T-helper 2 cell treated with Interferon-gamma antibody and Interleukin-4, amounts not matched to agents 5 μg/mL and 100 μg/mL, for 36 hours (primary cell): ENCODE measurements at regions not wholly inside any gene's neighbourhood (a gene's known extent, or its start where the extent isn't known, plus 50 kb on each side); places are given as distances from the start of the nearest gene placed in this dataset.

Experiments used
- DNase-seq: peaks from one replicate; pipeline ENCODE4 v3.0.0; 2021; ENCODE audit warnings: low spot score
- H3K27ac Mint-ChIP-seq: one replicate; pipeline ENCODE4 v1.8.0; 2021; ENCODE audit warnings: mild to moderate bottlenecking, mixed read lengths
- H3K27me3 Mint-ChIP-seq: one replicate; pipeline ENCODE4 v1.8.0; 2021; ENCODE audit warnings: low read depth, mixed read lengths
- H3K36me3 Mint-ChIP-seq: one replicate; pipeline ENCODE4 v1.8.0; 2021; ENCODE audit warnings: low read depth, mixed read lengths
- H3K4me1 Mint-ChIP-seq: one replicate; pipeline ENCODE4 v1.8.0; 2021; ENCODE audit warnings: low read depth, mixed read lengths
- H3K4me3 Mint-ChIP-seq: one replicate; pipeline ENCODE4 v1.8.0; 2022; ENCODE audit warnings: mild to moderate bottlenecking, moderate library complexity, mixed read lengths
- H3K9me3 Mint-ChIP-seq: one replicate; pipeline ENCODE4 v1.8.0; 2021; ENCODE audit warnings: mixed read lengths

DNA sequence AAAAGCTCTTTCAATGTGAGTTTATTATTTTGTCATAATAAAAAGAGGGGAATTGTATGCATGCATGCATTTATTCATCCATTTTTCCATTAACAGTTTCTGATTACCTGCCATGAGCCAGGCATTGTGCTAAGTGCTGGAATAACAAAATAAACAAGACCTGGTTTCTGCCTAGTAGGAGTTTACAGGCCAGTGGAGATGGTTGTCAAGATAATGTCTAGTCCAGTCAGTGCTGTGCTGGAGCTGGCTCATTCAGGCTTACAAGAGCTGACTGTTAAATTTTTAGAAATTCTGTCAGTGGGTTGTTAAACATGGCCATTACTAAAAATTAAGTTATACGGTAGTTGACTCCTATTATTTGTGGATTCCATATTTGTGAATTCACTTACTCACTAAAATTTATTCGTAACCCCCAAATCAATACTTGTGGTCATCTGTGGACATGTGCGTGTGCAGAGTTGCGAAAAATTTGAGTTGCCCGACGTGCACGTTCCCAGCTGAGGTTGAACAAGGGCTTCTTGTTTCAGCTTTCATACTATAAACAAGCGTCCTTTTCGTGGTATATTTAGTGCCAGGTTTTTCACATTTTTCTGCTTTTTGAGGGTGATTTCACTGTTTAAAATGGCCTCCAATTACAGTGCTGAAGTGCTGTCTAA is 172.3 kb upstream of the RPS6KA3 start:
- Mint-ChIP-seq H3K4me1 (peaks cover 48% of the 10 kb centered on the region), H3K9me3 (peaks cover 3% of the 10 kb centered on the region), H3K36me3 (peaks cover 6% of the 10 kb centered on the region), H3K4me3 (no peak overlapping the region), H3K27ac (no peak overlapping the region), H3K27me3 (peaks cover 9% of the 10 kb centered on the region)
- no peak for DNase-seq

GRCh38 chrX:20437683-20438082 is 171.0 kb upstream of the RPS6KA3 start:
- peak overlapping the region; percentile 98 for H3K27ac Mint-ChIP-seq

GRCh38 chrX:20435913-20436312 is 169.2 kb upstream of the RPS6KA3 start:
- Mint-ChIP-seq H3K27me3 (no peaks in the 10 kb centered on the region), H3K36me3 (peaks cover 6% of the 10 kb centered on the region), H3K4me3 (no peak overlapping the region), H3K9me3 (peaks cover 3% of the 10 kb centered on the region), H3K4me1 (peaks cover 39% of the 10 kb centered on the region), H3K27ac (no peak overlapping the region)
- no peak for DNase-seq

More at GRCh38 chrX:20437683-20438082, 171.0 kb upstream of the RPS6KA3 start:
- H3K36me3 Mint-ChIP-seq: peaks cover 6% of the 10 kb centered on the region
- peaks cover 3% of the 10 kb centered on the region for H3K9me3 Mint-ChIP-seq
- DNase-seq: no peak
- H3K27me3 Mint-ChIP-seq: peaks cover under 1% of the 10 kb centered on the region
- peaks cover 53% of the 10 kb centered on the region for H3K4me1 Mint-ChIP-seq
- H3K4me3 Mint-ChIP-seq: peak overlapping the region; percentile 74

GRCh38 chrX:20434986-20435385 is 168.3 kb upstream of the RPS6KA3 start:
- Mint-ChIP-seq H3K36me3 (peaks cover 3% of the 10 kb centered on the region), H3K27ac (no peak overlapping the region), H3K4me1 (peaks cover 33% of the 10 kb centered on the region), H3K9me3 (no peaks in the 10 kb centered on the region), H3K4me3 (no peak overlapping the region), H3K27me3 (no peaks in the 10 kb centered on the region)
- DNase-seq: no peak

- no peak for DNase-seq
- H3K4me3 Mint-ChIP-seq: peak overlapping the region; percentile 64
- peaks cover 3% of the 10 kb centered on the region for H3K36me3 Mint-ChIP-seq
- peaks cover 31% of the 10 kb centered on the region for H3K4me1 Mint-ChIP-seq
- H3K9me3 Mint-ChIP-seq: no peaks in the 10 kb centered on the region
- no peaks in the 10 kb centered on the region for H3K27me3 Mint-ChIP-seq
- H3K27ac Mint-ChIP-seq: no peak overlapping the region
Measured at GRCh38 chrX:20433388-20433775, 166.7 kb upstream of the RPS6KA3 start.

GRCh38 chrX:20432746-20433387 is 166.2 kb upstream of the RPS6KA3 start:
- no peaks in the 10 kb centered on the region for H3K9me3 Mint-ChIP-seq
- no peak for DNase-seq
- no peaks in the 10 kb centered on the region for H3K27me3 Mint-ChIP-seq
- H3K27ac Mint-ChIP-seq: peak overlapping the region; percentile 80
- H3K4me1 Mint-ChIP-seq: peaks cover 28% of the 10 kb centered on the region
- peak overlapping the region; percentile 64 for H3K4me3 Mint-ChIP-seq
- H3K36me3 Mint-ChIP-seq: peaks cover 3% of the 10 kb centered on the region

DNA sequence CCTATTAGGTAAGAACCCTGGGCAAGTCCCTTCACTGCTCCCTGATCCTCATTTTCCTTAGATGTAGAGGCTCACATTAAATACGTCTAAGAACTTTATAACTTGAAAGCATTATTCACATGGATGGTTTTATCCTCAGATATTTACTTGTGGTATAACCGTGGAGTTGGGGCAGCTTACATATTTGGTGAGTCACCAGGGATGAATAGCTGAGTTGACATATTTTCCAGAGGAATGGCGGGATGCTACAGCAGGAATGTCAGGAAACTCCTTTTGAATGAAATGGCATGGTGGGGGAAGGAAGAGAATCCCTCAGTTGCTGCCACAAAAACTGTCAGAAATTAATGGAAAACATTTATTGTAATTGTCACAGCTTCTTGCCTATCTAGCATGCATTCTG is 165.3 kb upstream of the RPS6KA3 start:
- no peak for DNase-seq
- Mint-ChIP-seq H3K4me3 (no peak overlapping the region), H3K9me3 (no peaks in the 10 kb centered on the region), H3K4me1 (peaks cover 23% of the 10 kb centered on the region), H3K36me3 (peaks cover 2% of the 10 kb centered on the region), H3K27me3 (no peaks in the 10 kb centered on the region), H3K27ac (no peak overlapping the region)

DNA sequence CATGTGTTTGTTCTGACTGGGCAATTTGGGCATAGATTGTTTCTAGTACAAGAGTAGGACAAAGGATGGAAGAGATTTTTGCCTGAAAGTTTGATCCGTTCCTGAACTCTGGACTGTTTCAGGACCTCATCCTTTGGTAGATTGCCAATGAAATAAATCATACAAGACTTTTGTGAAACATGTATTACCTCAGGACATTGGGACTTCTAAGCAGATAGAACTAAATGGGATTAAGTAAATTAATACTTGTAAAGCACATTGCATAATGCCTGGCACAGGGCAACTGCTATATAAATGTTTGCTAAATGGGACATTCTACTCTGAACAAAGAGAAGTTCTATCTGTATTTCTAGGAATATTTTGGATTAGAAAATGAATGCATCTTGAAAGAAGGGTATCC is 164.8 kb upstream of the RPS6KA3 start:
- H3K27ac Mint-ChIP-seq: no peak overlapping the region
- peaks cover 23% of the 10 kb centered on the region for H3K4me1 Mint-ChIP-seq
- H3K36me3 Mint-ChIP-seq: peaks cover 2% of the 10 kb centered on the region
- H3K4me3 Mint-ChIP-seq: no peak overlapping the region
- H3K27me3 Mint-ChIP-seq: no peaks in the 10 kb centered on the region
- H3K9me3 Mint-ChIP-seq: no peaks in the 10 kb centered on the region
- no peak for DNase-seq

GRCh38 chrX:20427173-20427770 is 160.6 kb upstream of the RPS6KA3 start:
- no peaks in the 10 kb centered on the region for H3K9me3 Mint-ChIP-seq
- no peak for DNase-seq
- peaks cover 4% of the 10 kb centered on the region for H3K4me1 Mint-ChIP-seq
- no peak overlapping the region for H3K27ac Mint-ChIP-seq
- H3K36me3 Mint-ChIP-seq: no peaks in the 10 kb centered on the region
- H3K4me3 Mint-ChIP-seq: no peak overlapping the region
- no peaks in the 10 kb centered on the region for H3K27me3 Mint-ChIP-seq

- H3K4me1 Mint-ChIP-seq: peaks cover 15% of the 10 kb centered on the region
- no peaks in the 10 kb centered on the region for H3K9me3 Mint-ChIP-seq
- H3K36me3 Mint-ChIP-seq: no peaks in the 10 kb centered on the region
- no peak overlapping the region for H3K4me3 Mint-ChIP-seq
- DNase-seq: no peak
- H3K27me3 Mint-ChIP-seq: no peaks in the 10 kb centered on the region
- H3K27ac Mint-ChIP-seq: no peak overlapping the region
Measured at GRCh38 chrX:20421697-20422096, 155.0 kb upstream of the RPS6KA3 start.

GRCh38 chrX:20421275-20421674 is 154.6 kb upstream of the RPS6KA3 start:
- Mint-ChIP-seq H3K27me3 (no peaks in the 10 kb centered on the region), H3K27ac (no peak overlapping the region), H3K9me3 (no peaks in the 10 kb centered on the region), H3K4me1 (peaks cover 15% of the 10 kb centered on the region), H3K36me3 (no peaks in the 10 kb centered on the region), H3K4me3 (no peak overlapping the region)
- no peak for DNase-seq

DNA sequence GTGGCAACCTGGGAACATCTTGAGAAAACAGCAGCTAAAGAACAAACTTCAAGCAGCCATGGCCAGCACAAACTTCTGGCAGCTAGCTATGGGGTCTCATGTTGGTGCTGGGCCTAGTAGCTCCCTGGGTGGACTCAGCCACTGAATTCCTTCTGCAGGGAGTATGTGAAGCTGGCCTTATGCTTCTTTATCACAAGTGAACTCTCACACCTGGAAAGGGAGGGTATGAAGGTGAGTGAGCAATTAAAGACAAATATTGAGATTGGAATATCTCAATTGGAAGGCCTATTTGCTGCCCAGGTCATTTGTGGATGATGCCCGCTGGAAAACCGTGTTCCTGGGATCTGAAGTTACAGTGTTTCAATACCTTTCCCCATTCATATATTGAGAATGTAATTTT is 153.3 kb upstream of the RPS6KA3 start:
- H3K4me1 Mint-ChIP-seq: peaks cover 16% of the 10 kb centered on the region
- no peaks in the 10 kb centered on the region for H3K36me3 Mint-ChIP-seq
- no peak overlapping the region for H3K27ac Mint-ChIP-seq
- no peaks in the 10 kb centered on the region for H3K27me3 Mint-ChIP-seq
- no peak overlapping the region for H3K4me3 Mint-ChIP-seq
- H3K9me3 Mint-ChIP-seq: no peaks in the 10 kb centered on the region
- no peak for DNase-seq

GRCh38 chrX:20418379-20419150 is 151.9 kb upstream of the RPS6KA3 start:
- H3K4me1 Mint-ChIP-seq: peaks cover 25% of the 10 kb centered on the region

More at GRCh38 chrX:20418379-20419150, 151.9 kb upstream of the RPS6KA3 start:
- H3K36me3 Mint-ChIP-seq: no peaks in the 10 kb centered on the region
- no peaks in the 10 kb centered on the region for H3K27me3 Mint-ChIP-seq
- H3K27ac Mint-ChIP-seq: no peak overlapping the region
- H3K9me3 Mint-ChIP-seq: no peaks in the 10 kb centered on the region
- H3K4me3 Mint-ChIP-seq: no peak overlapping the region
- DNase-seq: no peak
